NCI-H774 (cell line): ENCODE measurements at regions not wholly inside any gene's neighbourhood (a gene's known extent, or its start where the extent isn't known, plus 50 kb on each side); places are given as distances from the start of the nearest gene placed in this dataset.
A peak's percentile ranks its signal among the peaks of the same experiment; 100 is the strongest.
"Not testable (repeated sequence)": the region's sequence is repeated elsewhere in the genome, so short reads cannot be mapped to it uniquely, and the experiment has no call there.

Source experiments
- DNase-seq: peaks from one replicate; lab custom pipeline; 2025; lab: John Stamatoyannopoulos, UW

DNA sequence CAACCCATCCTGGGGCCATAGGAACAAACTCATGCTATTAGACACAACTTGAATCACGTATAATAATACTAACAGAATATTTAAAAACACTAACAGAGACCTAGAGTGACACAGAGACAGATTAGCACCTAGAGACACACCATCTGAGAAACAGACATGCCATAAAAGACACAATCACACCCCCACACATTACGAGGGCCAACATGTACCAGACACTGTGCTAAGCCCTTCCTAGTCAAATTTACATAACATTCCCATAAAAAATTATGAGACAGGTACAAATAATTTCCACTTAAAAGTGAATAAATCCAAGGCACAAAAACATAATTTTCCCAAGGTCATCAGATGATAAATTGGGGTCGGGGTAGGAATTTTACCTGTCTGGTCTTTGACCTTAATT is 141.1 kb upstream of the PRSS16 start:
- no peak for DNase-seq

GRCh38 chr6:27111743-27112142 is 135.8 kb upstream of the PRSS16 start:
- DNase-seq: no peak

DNA sequence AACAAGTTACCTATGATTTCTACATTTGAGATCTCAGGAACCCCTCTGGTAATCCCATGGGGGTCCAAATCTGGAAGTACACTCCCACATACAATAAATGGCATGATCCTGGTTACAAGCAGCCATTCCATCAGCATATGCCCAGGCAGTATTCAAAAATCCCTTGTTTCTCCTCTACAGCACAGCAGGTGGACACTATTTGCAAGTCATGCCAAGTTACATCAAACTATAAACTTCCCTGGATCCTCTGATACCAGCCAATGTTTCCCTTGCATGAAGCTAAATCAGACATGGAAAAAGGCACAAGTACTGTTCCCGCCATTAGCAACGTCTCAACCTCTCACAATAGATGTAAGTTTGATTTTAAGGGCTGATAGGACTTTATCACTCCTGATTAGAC is 134.5 kb upstream of the PRSS16 start:
- no peak for DNase-seq

DNA sequence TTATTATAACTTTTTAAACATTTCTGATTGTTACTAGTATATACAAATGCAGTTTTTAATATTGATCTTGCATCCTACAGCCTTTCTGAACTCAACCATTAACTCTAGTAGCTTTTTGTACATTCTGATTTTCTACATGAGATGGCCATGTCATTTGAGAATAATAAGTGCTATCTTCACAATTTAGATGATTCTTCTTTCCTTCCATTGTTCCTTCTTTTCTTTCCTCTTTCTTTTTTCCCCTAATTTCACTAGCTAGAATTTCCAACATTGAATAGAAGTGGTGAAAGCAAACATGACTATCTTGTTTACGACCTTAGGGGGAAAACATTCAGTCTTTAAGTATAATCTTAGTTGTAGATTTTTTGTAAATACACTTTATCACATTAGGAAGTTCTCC is 128.2 kb upstream of the PRSS16 start:
- no peak for DNase-seq

GRCh38 chr6:27119761-27120160 is 127.7 kb upstream of the PRSS16 start:
- DNase-seq: no peak

DNA sequence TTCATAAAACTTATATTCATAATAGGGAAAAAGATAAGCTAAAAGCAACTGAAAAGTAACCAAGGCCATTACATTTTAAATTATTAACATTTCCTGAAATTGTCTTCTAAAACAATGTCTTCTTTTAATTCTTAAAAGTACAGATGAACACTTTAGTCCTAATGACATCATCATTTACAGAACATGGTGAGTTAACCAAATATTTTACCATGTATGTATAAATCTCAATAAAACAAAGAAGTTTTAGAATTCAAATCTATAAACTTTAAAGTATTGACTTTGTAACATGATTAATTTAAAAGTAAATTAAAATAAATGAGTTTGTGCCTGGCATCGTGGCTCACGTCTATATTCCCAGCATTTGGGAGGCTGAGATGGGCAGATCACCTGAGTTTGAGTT is 125.9 kb upstream of the PRSS16 start:
- DNase-seq: no peak

- no peak for DNase-seq
These were observed 123.2 kb upstream of the PRSS16 start for GRCh38 chr6:27124252-27124657.

GRCh38 chr6:27126046-27126814 is 121.3 kb upstream of the PRSS16 start:
- no peak for DNase-seq

DNA sequence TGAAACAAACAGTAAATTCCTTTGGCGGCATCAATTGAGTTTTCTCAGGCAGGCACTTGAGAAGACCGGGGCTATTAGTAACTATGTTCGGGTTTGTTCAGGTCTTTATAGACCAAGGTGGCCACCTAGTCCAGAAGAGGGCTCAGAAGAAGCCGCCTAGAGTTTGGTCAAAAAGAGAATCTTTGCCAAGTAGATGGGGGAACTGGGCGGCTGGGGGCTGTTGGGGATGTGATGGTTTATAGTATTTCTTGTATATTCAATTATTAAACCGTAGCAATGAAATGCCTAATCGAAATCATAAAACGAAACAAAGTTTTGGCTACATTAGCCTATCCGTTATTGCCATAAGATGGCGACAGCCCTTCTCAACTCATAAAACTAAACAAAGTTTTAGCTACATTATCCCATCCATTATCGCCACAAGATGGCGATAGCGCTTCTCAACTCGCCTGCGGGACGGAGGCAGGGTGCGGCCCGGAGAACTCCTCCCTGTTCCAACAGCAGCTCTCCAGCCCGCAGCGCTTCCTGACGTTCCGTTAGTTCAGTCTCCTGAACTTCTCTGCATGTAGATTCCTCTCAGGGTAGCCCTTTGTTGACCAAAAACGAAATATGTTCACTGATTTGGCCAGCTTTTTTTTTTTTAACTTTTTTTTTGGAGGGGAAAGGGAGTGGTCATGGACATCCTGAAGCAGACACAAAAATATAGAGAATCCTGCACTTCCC is 120.5 kb upstream of the PRSS16 start:
- no peak for DNase-seq

GRCh38 chr6:27127874-27128273 is 119.6 kb upstream of the PRSS16 start:
- DNase-seq: not testable (repeated sequence)

DNA sequence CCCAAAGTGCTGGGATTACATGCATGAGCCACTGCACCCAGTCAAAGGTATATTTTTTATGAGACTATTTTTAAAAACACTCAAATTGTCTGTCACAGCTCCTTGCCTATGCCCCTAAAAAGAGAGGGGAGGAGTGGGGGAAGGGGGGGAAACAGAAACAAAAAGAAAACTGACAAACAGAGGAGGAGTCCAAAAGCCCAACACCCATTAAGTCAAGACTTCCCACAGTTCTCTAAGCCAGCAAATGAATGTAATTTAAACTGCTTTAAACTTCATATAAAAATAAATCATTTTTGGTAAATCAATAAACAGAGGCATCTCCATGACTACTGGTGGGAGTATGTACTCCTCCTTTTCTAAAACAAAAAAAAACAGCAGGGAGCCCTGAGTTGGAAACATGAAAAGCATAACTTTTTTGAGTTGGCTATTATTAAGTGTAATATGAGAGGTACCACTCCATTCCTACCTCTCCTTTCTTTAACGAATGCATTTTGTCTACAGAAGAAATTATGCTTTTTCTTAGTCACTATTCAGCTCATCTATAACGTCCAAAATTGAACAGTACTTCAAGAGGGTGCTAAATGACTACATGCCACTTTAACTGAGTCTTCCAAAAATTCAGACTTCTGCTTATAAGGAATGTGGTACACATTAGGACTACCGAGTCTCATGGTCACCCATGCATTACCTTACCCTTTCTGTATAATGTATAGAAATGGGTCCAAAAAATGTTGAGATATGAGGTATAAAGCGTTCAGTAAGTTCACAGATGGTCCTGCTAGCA is 119.0 kb upstream of the PRSS16 start:
- DNase-seq: no peak

- no peak for DNase-seq
These were observed 118.2 kb upstream of the PRSS16 start for GRCh38 chr6:27129095-27129815.

DNA sequence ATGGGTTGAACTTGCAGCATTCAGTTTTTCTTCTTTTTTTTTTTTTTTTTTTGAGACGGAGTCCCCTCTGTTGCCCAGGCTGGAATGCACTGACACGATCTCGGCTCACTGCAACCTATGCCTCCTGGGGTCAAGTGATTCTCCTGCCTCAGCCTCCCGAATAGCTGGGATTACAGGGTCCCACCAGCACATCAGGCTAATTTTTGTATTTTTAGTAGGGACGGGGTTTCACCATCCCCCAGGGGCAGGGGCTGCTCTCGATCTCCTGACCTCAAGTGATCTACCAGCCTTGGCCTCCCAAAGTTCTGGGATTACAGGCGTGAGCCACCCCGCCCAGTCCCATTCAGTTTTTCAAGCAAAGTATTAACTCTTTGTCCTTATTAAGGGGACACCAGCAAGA is 117.6 kb upstream of the PRSS16 start:
- no peak for DNase-seq

DNA sequence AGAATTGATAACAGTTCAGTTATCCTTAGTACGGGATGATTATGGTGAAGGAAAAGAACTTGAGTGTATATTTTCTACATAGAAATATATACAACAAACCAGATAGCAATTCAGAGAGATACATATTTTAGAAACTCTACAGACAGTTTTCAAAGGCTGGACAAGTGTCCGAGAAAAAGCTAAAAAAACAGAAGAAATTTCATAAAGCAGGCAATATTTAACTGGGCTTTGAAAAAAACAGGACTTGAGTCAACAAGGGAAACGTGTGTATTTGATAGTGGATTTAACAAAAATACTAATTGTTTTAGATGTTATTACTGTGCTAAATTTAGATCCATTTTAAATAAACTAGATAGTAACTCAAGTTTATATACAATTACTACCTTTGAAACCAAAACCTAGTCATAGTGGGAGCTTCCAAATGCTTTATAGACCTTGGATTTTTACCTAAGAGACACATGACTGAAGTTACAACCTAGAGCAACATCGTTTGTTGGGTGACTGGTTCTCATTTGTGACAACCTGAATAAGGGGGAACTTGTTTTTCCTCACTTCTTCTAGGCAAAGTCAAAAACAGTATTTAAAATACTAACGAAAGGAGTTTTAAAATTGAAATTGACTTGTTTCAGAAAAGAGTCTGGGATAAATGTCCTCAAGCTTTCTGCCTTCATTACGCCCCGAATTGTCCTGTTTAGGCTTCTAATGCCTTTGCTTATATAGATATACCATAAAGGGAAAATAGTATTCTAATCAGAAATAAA is 116.7 kb upstream of the PRSS16 start:
- DNase-seq: no peak

GRCh38 chr6:27132282-27132531 is 115.3 kb upstream of the PRSS16 start:
- DNase-seq: not testable (repeated sequence)

DNA sequence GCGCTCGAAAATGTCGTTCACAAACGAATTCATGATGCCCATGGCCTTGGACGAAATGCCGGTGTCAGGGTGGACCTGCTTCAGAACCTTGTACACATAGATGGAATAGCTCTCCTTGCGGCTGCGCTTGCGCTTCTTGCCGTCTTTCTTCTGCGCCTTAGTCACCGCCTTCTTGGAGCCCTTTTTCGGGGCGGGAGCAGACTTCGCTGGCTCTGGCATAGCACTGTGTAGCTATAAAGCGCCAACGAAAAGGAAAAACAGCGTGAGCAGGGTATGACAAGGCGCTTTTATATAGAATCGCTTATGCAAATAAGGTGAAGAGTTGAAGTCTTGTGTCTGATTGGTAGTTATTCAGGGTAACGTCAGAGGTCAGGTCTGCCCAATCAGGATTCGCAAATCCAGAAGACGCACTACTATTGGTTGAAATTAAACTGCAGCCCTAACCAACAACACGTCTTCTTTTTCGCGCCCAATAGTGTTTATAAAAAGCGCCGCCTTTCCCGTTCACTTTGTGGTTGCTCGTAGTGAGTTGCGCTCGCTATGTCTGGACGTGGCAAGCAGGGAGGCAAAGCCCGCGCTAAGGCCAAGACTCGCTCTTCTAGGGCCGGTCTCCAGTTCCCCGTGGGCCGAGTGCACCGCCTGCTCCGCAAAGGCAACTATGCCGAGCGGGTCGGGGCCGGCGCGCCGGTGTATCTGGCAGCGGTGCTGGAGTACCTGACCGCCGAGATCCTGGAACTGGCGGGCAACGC is 114.8 kb upstream of the PRSS16 start:
- DNase-seq: peak; percentile 96

DNA sequence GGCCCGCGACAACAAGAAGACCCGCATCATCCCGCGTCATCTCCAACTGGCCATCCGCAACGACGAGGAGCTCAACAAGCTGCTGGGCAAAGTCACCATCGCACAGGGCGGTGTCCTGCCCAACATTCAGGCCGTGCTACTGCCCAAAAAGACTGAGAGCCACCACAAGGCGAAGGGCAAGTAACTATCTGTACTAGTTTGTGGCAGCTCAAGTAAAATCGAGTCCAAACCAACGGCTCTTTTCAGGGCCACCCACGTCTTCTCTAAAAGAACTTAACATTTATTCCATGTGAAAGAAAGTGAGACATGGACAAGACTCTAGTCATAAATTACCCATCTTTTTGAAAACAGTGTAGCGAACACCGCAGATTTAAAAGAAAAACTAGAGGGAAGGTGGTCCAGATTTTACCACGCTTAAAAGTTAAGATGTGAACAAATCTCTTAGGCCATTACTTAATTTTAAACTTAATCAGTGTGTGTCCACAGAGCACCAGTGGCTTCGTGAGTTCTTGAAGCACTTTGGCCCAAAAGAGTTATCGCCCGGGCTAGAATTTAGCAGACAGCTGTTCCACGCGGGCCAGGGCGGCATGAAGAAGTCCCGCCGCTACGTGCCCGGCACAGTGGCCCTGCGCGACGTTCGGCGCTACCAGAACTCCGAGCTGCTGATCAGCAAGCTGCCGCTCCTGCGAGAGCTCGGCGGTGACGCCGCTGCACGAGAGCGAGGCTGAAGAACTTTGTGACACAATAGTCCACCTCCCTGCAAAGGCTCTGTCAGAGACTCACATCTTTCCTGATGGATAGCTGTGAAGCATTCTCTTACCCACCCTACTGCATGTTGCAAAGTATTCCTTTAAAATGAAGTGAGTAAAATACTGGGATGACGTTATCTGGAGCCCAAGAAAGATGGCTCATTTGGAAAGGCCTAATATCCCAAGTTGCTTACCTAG is 113.9 kb upstream of the PRSS16 start:
- peak; percentile 58 for DNase-seq

- no peak for DNase-seq
These were observed 112.3 kb upstream of the PRSS16 start for GRCh38 chr6:27135087-27135657.

- no peak for DNase-seq
These were observed 111.3 kb upstream of the PRSS16 start for GRCh38 chr6:27136077-27136644.
